ENCODE measurements at regions not wholly inside any gene's neighbourhood (a gene's known extent, or its start where the extent isn't known, plus 50 kb on each side); places are given as distances from the start of the nearest gene placed in this dataset.
A peak's percentile ranks its signal among the peaks of the same experiment; 100 is the strongest.

DNA sequence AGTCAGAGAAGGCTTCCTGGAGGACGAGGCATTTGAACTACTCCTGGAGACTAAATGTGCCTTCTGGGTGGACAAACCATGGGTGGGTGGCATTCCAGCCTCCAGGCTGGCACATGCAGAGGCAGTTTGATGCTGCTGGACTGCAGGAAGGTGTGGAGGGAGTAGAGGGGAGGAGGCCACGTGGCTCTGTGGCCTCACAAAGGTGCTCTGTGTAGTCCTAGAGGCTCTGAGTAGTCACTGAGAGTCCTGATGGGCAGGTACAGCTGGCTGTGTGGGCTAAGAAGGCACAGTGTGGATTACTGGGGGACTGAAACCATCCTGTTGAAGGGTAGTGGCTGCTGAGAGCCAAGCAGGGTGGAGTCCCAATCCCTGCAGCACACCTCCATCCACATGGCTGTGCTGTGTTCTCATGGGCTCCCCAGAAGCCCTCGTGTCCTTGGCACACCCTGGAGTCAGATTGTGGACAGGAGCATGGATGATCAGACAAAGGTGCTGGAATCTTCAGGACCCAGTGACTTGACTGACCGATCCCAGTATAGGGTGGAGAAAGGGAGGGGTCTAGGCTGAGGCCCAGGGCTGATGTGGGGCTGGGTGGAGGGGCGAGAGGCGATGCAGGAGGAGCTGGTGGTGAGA is 87.4 kb upstream of the HS6ST1 start:
- Histone ChIP-seq H3K27ac (no peak overlapping the region), H3K4me1 (replicated peaks) (no peaks in the 10 kb centered on the region), H3K36me3 (no peaks in the 10 kb centered on the region), H3K9me3 (no peaks in the 10 kb centered on the region), H3K4me3 (no peak overlapping the region), H3K27me3 (replicated peaks; ENCODE audit: insufficient read depth) (no peaks in the 10 kb centered on the region)
- intact Hi-C loops (cut with DNase I), result no loop called here
- TF ChIP-seq POLR2AphosphoS5 (IDR thresholded peaks at IDR 0.05), result no peak
- TF ChIP-seq, protein P1, sequence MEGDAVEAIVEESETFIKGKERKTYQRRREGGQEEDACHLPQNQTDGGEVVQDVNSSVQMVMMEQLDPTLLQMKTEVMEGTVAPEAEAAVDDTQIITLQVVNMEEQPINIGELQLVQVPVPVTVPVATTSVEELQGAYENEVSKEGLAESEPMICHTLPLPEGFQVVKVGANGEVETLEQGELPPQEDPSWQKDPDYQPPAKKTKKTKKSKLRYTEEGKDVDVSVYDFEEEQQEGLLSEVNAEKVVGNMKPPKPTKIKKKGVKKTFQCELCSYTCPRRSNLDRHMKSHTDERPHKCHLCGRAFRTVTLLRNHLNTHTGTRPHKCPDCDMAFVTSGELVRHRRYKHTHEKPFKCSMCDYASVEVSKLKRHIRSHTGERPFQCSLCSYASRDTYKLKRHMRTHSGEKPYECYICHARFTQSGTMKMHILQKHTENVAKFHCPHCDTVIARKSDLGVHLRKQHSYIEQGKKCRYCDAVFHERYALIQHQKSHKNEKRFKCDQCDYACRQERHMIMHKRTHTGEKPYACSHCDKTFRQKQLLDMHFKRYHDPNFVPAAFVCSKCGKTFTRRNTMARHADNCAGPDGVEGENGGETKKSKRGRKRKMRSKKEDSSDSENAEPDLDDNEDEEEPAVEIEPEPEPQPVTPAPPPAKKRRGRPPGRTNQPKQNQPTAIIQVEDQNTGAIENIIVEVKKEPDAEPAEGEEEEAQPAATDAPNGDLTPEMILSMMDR (IDR thresholded peaks at IDR 0.05), result no peak
- TF ChIP-seq POLR2A (IDR thresholded peaks at IDR 0.05), result no peak
- no peak for DNase-seq (ENCODE audit: low spot score)
- 84% methylated on average over 6 of the region's 6 CpGs for WGBS

DNA sequence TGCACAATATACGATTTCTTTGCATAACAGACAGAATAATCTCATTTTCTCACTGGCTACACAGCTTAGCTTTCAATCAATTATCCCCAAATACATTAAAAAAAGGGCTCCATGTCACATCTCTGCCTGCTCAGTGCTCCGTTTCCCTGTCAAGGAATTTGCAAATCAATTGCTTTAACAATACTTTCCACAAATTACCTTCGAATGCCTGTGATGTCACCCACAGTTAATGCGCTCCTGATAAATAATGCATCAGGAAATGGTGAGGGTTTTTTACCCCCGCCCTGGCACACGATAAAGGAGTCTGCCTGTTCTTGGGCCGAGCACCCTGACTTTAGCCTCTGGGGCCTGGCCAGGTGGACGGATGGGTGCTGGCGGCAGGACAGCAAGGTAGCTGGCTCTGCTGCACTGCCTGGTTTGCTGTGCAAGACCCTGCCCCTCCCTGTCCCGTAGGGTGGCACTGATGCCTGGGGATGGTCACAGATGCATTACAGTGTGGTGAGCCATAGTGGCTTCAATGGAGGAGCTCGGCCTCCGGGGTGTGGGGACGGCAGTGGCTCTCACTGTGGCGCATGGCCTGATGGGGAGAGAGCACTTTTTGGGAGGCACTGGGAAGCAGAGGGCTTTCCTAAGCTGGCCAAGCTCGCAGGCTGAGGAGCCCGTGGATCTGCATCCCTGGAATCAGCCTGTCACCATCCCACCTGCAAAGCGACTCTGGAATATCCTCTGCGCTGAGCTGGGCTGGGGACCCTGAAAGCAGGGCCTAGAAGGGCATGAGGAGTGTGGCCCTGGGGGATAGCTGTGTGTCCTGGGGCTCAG is 88.3 kb upstream of the HS6ST1 start:
- TF ChIP-seq, protein P1 (IDR thresholded peaks at IDR 0.05), result no peak
- TF ChIP-seq POLR2A (IDR thresholded peaks at IDR 0.05) (no peak), POLR2AphosphoS5 (IDR thresholded peaks at IDR 0.05) (no peak)
- intact Hi-C loops (cut with DNase I), result no loop called here
- no peaks in the 10 kb centered on the region for H3K36me3 ChIP-seq
- H3K9me3 ChIP-seq, result no peaks in the 10 kb centered on the region
- WGBS, result 89% methylated on average over 18 of the region's 18 CpGs
- H3K4me3 ChIP-seq, result no peak overlapping the region
- H3K27me3 ChIP-seq (replicated peaks; ENCODE audit: insufficient read depth), result no peaks in the 10 kb centered on the region
- no peaks in the 10 kb centered on the region for H3K4me1 ChIP-seq (replicated peaks)
- no peak overlapping the region for H3K27ac ChIP-seq
- DNase-seq (ENCODE audit: low spot score), result no peak

DNA sequence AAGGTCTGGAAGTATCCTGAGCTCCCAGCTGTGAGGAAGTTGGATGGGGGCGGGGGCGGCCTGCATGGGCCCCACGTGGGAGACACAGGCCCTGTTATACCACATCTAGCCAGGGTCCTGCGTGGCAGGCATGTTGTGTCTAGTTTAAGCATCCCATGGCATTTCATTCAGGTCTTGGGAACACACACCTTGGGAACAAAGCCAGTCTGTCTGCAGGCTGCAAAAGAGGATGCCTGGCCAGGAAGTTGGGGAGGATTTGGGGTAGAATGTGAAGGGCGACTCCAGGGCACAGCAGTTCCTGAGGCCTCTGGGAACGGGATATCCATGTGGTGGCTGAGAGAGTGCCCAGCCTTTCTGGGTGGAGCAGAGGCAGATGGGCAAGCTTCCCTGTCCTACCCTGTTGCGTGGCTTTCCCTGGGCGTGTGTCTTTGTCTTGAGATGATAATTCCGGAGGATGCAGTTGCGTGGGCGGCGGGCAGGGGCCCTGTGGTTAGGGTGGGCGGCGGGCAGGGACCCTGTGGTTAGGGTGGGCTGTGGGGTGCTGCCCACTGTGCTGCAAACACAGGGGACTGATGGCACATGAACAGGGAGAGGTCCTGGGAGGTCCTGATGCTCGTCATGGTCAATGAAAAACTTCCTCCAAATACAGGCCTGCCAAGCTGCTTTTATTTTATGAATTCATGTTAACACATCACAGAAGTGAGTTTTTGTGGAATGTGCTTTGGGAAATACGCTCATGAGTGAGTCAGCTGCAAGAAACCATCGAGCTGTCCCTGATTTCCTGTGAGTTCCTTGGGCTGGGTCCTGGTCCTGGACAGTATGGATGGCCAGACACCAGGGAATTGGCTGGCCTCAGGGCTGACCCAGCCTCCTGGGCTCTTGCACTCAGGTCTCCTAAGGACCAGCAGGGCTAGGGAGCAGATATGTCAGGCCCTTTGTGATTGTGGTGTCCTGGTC is 90.0 kb upstream of the HS6ST1 start:
- no peaks in the 10 kb centered on the region for H3K27me3 ChIP-seq (replicated peaks; ENCODE audit: insufficient read depth)
- no peaks in the 10 kb centered on the region for H3K36me3 ChIP-seq
- H3K9me3 ChIP-seq, result no peaks in the 10 kb centered on the region
- TF ChIP-seq POLR2AphosphoS5 (IDR thresholded peaks at IDR 0.05) (peak; percentile 80), POLR2A (IDR thresholded peaks at IDR 0.05) (no peak)
- TF ChIP-seq, protein P1 (IDR thresholded peaks at IDR 0.05), result no peak
- no peak overlapping the region for H3K4me3 ChIP-seq
- H3K4me1 ChIP-seq (replicated peaks), result no peaks in the 10 kb centered on the region
- intact Hi-C loops (cut with DNase I), result no loop called here
- WGBS, result 35% methylated on average over 17 of the region's 17 CpGs
- DNase-seq (ENCODE audit: low spot score), result peak; percentile 83
- no peak overlapping the region for H3K27ac ChIP-seq

DNA sequence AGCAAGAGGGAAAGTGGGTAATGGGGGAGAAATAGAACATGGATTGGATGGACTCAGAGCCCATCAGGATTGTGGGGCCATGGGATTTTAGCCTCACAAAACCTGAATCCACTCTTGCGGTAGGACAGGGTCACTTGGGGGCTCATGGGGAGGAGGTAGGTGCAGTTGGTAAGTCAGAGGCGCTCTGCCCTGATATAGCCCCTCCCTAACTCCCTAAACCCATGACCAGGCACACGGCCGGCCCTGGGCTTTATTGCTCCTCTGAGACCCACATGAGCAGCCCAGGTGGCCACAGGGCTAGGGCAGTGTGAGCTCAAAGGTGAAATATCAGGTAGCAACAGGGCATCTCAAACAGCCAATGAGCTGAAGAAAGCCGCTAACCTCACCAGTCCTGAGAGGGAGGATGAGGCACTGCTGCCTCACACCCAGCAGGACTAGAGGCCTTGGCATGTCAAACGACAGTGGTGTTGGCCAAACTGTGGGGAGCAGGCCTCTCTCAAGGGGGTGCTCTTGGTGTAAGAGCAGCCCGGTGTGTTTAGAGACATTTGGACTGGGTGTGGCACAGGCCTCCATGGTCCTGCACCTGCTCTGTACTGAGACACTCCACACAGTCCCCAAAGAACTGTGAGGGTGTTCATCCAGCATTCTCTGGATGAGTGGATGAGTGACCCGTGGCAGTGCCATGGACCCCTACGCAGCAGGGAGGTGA is 90.8 kb upstream of the HS6ST1 start:
- Histone ChIP-seq H3K27me3 (replicated peaks; ENCODE audit: insufficient read depth) (no peaks in the 10 kb centered on the region), H3K4me3 (no peak overlapping the region), H3K4me1 (replicated peaks) (no peaks in the 10 kb centered on the region), H3K27ac (no peak overlapping the region), H3K36me3 (no peaks in the 10 kb centered on the region), H3K9me3 (no peaks in the 10 kb centered on the region)
- intact Hi-C loops (cut with DNase I), result no loop called here
- DNase-seq (ENCODE audit: low spot score), result no peak
- WGBS, result 94% methylated on average over 9 of the region's 9 CpGs
- TF ChIP-seq POLR2A (IDR thresholded peaks at IDR 0.05) (no peak), POLR2AphosphoS5 (IDR thresholded peaks at IDR 0.05) (no peak)
- TF ChIP-seq, protein P1 (IDR thresholded peaks at IDR 0.05), result no peak

Data from prostate gland (tissue), 2 donors.